ENCODE measurements at regions not wholly inside any gene's neighbourhood (a gene's known extent, or its start where the extent isn't known, plus 50 kb on each side); places are given as distances from the start of the nearest gene placed in this dataset.

DNA sequence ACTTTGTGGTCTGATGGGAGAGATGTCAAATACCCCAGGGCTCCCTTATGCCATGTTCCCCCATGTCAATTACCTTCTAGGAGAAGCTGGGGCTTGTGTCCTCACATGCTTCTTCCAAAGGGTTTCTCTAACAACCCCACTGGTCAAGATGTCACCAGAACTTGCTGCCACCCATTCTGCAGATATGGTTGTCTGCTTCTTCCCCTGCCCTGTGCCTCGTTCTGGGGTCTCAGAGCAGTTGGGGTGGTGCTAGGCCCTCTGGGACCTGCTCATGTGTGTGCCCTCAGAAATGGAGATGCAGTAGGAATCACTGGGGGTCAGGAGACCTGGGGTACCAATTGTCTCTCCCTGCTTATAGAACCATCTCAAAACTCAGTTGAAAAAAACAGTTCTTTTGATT lies 268.6 kb downstream of the MYCN start:
- TF ChIP-seq, protein P1, sequence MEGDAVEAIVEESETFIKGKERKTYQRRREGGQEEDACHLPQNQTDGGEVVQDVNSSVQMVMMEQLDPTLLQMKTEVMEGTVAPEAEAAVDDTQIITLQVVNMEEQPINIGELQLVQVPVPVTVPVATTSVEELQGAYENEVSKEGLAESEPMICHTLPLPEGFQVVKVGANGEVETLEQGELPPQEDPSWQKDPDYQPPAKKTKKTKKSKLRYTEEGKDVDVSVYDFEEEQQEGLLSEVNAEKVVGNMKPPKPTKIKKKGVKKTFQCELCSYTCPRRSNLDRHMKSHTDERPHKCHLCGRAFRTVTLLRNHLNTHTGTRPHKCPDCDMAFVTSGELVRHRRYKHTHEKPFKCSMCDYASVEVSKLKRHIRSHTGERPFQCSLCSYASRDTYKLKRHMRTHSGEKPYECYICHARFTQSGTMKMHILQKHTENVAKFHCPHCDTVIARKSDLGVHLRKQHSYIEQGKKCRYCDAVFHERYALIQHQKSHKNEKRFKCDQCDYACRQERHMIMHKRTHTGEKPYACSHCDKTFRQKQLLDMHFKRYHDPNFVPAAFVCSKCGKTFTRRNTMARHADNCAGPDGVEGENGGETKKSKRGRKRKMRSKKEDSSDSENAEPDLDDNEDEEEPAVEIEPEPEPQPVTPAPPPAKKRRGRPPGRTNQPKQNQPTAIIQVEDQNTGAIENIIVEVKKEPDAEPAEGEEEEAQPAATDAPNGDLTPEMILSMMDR (IDR thresholded peaks at IDR 0.05): no peak
- no peak for TF ChIP-seq POLR2AphosphoS5 (IDR thresholded peaks at IDR 0.05; ENCODE audit: insufficient read depth in 1 of 2, low read depth in 1 of 2)
